ENCODE measurements at regions not wholly inside any gene's neighbourhood (a gene's known extent, or its start where the extent isn't known, plus 50 kb on each side); places are given as distances from the start of the nearest gene placed in this dataset.

GRCh38 chr6:119842191-119842590 lies 492.6 kb upstream of the MAN1A1 start (continued):
- no peak for TF ChIP-seq ZC3H11A (IDR thresholded peaks at IDR 0.05; ENCODE audit: low read depth, low read length)

- TF ChIP-seq ZNF668 (CRISPR knock-in tag; IDR thresholded peaks at IDR 0.05) (no peak), TEAD4 (IDR thresholded peaks at IDR 0.05; ENCODE audit: low read length) (no peak), TEAD4 (CRISPR knock-in tag; IDR thresholded peaks at IDR 0.05; ENCODE audit: borderline replicate concordance) (no peak), ZBTB9 (CRISPR knock-in tag; IDR thresholded peaks at IDR 0.05) (no peak), PKNOX1 (IDR thresholded peaks at IDR 0.05) (no peak)
- no peak for ATAC-seq
- no peak overlapping the region for H2AFZ ChIP-seq (ENCODE audit: low read depth, low read length)
- POLR2A ChIA-PET = interaction anchor here (0.7 kb wide), 1 partner anchor 37 kb away, joined by 3 read pairs; no protein-coding TSS in a partner anchor
- no peak for DNase-seq (ENCODE audit: extremely low read depth in 1 of 4, low spot score in 3 of 4)
- BruUV-seq (replicated peaks) = no TSS peak
- CTCF ChIA-PET (ENCODE audit: low intra/inter-chr PET ratio) = no interaction called here
- no peak for FAIRE-seq
- no peaks in the 10 kb centered on the region for H3K79me2 ChIP-seq (ENCODE audit: control insufficient read depth, insufficient read depth, low read length)
- no peak overlapping the region for H3K4me3 ChIP-seq
- no peak overlapping the region for H3K9ac ChIP-seq (ENCODE audit: insufficient read depth in 1 of 2, low read depth in 2 of 2, low read length in 2 of 2)
- H3K9me1 ChIP-seq (ENCODE audit: control insufficient read depth, insufficient read depth, low read length) = no peaks in the 10 kb centered on the region
- H3K4me2 ChIP-seq (ENCODE audit: insufficient read depth, low read length) = no peak overlapping the region
- H3K4me1 ChIP-seq (replicated peaks in 1 of 2; ENCODE audit: control insufficient read depth in 2 of 2, insufficient read depth in 2 of 2, low read length in 2 of 2) = no peaks in the 10 kb centered on the region
- intact Hi-C loops (cut with micrococcal nuclease) = no loop called here
- H3K27ac ChIP-seq (ENCODE audit: extremely low read depth, low read depth, low read length) = no peak overlapping the region
- in situ Hi-C loops (cut with MboI) = no loop called here
- no peaks in the 10 kb centered on the region for H4K20me1 ChIP-seq (replicated peaks; ENCODE audit: control insufficient read depth, insufficient read depth, low read length)
- H3K36me3 ChIP-seq (ENCODE audit: control insufficient read depth, insufficient read depth, low read length) = no peaks in the 10 kb centered on the region
- H3K27me3 ChIP-seq (ENCODE audit: control insufficient read depth in 2 of 2, insufficient read depth in 2 of 2, low read length in 2 of 2) = no peaks in the 10 kb centered on the region
- H3K9me3 ChIP-seq (replicated peaks; ENCODE audit: control insufficient read depth, insufficient read depth, low read depth, low read length) = no peaks in the 10 kb centered on the region
- WGBS (ENCODE audit: insufficient coverage, low coverage, missing lambda C conversion rate) = 0% methylated on average over 2 of the region's 2 CpGs
Measured at GRCh38 chr6:119838043-119838442, 488.5 kb upstream of the MAN1A1 start.
